Stimulated activated CD4-positive, alpha-beta T cell treated with anti-CD3 and anti-CD28 coated beads, Interleukin-2, amount 100 ng/mL, for 48 hours (primary cell): ENCODE measurements at regions not wholly inside any gene's neighbourhood (a gene's known extent, or its start where the extent isn't known, plus 50 kb on each side); places are given as distances from the start of the nearest gene placed in this dataset.

ENCODE experiments used
- DNase-seq, 2 donors: peaks; one replicate each; pipeline ENCODE4 v3.0.0-alpha.2; 2020

DNA sequence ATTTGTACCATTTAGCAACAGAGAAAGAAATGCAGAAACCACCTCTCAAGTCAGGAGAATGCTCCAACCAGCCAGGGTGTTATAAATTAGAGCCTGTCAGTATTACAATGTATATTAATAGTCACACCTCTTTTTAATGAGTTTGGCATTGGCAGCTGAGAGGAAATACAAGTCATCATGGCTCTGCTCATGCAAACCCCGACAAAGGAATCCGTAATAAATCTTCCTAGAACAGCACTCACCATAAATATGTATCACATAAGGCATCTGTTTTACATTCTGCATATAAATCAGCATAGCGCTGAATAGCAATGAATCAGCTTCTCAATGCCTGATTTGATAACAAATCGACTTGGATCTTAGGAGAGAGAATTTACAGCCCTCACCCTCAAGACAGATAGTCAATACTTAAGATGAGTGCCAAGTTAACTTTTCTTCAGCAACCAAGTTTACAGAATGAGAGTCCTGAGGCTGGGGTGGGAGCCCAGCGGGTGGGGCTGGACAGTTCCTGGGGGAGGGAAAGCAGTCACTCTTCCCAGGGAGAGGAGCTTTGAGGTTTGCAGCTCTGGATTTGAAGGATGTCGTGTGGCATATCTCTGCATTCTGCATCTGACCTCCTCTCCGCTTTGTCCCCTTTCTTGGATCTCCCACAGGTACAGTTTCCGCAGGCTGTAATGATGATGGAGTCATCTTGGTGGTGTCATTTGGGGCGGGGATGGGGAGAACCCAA lies 1034.4 kb upstream of the NR2F2 start:
- no peak for DNase-seq

DNA sequence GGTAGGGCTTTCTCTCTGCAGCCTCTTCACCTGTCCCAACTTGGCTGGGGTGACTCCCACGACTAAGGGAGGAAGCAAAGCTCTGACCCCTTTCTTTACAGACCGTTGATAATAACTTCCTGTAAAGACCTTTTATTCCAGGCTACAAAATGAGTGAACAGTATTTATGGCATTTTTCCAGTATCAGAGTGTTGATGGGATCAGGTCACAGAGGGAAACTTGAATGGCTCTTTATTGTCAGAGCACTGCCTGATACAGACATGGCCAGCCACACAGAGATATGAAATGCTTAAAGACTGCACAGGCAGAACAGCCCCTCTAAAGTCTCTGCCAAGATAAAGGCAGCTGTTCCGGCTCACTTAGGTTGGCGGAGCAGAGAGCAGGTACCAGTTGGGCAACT lies 1033.9 kb upstream of the NR2F2 start:
- no peak for DNase-seq

DNA sequence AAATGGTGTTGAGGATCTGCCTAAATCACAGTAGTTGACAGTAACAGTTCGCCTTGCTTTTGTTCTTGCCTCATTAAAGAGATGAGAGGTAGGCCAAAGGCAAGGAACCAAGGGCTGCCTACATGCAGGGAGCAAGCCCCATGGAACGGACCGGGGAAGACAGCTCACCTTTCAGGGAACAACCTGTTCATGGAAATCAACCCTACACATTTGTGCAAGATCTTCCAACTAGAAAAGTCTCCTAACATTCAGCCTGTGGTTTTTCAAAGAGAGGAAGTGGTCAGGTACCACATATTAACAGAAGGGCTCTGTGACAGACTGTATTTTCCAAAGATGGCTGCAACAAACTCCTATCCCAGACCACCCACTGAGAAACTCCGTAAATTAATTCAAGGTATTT lies 1031.8 kb upstream of the NR2F2 start:
- DNase-seq = no peak

DNA sequence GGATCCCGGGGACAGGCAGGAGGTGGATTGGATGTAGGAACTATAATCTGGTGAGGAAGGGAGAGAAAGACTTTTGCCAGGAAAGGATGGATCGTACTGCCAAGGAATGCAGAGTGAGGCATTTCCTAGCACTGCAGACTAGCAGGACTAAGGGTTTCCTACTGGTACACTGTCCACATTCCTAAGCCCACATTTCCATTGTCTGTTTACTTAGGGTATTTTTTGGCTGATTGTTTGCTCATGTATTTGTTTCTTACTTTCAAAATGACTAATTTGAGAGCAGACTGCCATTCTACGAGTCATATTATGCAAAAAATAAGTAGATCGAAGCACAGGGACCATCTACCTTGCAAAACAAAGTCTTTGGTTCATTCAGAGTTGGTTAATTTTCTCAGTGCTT lies 1029.5 kb upstream of the NR2F2 start:
- DNase-seq = no peak

DNA sequence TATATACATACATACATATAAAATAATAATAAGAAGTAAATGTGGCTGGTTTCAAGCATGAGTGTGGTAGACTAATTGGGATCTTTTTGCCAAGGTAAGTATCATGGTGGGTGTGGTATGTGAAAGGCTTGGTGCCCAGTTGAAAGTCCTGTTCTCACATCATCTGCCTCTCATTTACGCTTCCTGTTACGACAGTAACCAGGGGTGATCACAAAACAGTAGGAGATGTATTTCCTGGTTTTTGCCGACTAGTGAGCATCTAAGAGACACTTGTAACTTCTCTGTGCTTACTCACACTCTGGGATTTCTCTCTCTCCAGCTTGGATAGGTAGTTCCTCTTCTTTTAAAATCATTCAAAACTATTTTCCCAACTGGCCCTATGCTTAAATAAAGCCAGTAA lies 1028.3 kb upstream of the NR2F2 start:
- DNase-seq = no peak

DNA sequence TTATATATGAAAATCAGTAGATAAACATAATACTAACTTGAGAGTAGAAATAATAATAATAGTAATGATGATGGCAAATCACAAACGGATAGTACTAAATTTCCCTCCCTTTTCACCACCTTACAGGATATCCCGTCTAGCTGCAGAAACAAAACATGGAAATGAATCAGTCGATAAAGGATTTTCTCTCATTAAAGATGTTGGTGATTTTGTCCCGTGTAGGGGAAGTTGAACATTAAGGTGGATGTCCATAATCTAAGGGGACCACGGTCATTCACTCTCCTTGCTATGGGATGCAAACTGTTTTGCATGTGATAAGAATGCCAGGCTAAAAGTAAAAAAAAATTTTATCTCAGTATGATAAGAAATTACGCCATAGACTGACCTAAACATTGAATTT lies 1027.7 kb upstream of the NR2F2 start:
- no peak for DNase-seq

DNA sequence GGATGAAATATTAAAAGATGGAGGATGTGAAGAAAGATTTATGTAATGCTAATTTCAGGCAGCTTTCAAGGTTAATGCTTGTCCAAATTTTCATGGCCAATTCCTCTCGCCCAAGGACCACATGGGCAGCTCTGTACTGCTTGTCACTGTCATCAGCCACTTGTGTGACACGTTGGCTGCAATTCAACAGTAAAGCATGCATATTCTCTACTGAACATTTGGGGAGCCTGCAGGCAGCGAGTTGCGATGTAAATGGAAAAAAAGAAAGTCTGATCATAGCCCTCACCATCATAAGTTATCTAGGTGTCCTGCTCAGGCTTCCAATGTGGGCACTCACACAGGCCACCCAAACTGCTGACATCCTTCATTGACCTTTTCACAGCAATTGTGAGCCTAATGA lies 1026.8 kb upstream of the NR2F2 start:
- no peak for DNase-seq

DNA sequence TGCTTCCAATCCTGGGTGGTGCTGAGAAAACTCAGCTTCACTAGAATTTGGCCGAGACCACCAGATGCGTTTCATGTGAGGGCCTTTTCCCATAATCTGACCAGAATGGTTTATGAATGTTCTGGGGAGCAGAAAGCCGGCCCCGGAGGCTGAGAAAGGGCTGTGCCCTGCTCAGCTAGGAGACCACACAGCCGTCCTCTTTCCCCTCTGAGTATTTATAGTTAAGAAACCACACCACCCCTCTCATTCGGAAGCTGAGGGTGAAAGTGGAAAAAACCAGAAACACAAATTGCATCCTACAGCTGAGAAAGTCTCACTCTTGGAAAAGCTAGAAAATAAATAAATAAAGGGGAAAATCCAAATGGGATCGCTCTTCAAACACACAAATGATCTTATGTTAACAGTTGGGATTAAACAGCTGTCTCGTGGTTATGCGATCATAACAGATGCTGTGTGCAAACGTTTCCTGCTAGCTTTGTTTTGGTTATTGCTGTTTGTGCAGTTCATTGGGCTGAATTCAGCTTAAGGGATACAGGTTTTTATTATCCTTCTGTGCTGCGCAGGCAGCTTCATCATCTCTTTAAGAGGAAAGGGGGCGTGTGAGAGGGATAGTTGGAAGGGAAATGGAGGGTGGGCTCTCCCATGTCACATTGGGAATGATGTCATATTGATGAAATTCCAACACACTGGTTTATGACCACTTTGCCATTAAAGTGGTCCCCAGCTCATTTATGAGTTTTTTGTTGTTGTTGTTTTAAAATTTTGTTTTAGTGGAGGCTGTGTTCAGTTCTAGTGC lies 1026.2 kb upstream of the NR2F2 start:
- no peak for DNase-seq

DNA sequence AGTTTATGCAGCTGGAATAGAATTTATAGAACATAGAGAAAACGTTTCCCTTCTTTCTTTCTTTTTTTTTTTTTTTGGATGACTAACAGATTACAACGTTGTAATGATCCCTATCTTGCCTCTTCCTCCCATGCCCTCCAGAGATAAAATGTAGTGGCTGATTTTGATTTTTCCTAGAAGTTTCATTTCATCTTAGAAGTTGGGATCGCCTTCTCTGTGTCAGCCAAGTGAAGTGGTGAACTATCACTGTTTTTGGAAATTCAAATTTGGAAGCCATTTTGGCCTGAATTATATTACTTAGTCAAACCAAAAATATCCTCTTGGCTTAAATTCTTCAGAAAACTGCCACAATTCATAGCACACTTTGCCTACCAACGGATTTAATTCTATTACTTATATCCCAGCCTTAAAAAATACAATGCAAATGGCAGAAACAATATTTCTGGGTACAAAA lies 1025.5 kb upstream of the NR2F2 start:
- no peak for DNase-seq

DNA sequence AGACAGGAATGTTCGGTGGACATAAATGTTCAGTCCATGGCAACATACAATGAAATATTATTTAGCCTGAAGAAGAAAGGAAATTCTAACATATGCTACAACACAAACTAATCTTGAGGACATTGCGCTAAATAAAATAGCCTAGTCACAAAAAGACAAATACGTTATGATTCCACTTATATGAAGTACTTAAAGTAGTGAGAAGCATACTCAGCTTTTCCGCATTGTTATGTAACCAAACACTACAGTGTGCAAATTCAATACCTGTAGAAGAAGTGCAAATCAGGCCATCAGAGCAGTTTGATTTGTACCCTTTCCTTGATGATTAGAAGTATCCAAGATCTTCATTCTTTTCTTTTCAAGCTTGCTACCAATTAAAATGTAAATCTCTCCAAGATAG lies 1023.4 kb upstream of the NR2F2 start:
- no peak for DNase-seq

DNA sequence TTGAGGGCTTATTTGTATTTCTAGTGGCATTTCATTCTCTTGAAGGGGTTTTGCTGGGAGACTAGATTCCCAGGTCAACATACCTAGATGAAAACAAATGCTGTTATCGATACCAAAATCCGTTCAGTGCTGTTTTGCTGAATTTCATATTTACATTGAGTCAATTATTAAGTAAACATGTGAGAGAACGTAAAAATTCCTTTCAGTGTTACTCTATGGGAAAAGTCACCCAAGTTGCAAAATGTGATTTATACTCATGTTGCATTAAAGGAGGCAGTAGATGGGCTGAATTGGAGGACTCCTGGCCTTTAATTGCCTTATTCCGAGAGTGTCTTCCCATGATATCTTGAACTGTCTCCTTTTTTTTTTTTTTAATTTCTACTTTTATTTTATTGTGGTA lies 1011.3 kb upstream of the NR2F2 start:
- DNase-seq = no peak

DNA sequence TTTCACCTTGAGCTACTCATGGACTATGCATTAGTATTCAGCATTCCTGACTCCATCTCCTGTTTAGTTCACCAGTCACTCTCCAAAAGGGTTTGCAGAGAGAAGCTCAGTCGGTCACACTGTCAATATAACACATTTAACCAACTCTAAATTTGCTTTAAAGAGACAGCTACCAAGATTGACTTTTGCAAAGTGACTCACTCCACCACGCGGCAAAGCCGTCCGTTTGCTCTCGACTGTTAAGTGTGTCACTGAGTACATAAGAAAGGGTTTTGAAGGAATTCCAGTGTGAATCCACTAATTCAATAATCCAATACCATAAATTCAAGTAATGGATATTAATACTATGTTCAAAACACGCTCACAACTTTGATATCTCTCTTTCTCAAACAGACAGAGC lies 1006.7 kb upstream of the NR2F2 start:
- DNase-seq = no peak

DNA sequence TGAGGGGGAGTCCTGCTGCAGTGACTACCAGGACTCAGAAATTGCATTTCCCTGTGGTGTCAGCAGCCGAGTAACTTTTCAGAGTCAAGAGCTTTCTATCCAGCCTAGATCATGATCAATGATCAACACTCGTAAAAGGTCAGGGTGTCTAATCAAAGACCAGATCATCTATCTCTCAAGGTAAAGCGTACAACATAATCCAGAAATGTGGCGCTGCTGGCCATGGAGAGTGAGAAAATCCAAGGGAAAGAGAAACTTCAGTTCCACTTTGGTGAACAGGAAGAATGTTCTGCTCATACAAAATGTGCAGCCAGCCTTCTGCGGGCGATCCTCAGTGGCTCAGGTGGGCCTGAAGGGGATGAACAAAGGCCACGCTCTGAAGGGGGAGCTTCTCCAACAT lies 1005.8 kb upstream of the NR2F2 start:
- DNase-seq = no peak

DNA sequence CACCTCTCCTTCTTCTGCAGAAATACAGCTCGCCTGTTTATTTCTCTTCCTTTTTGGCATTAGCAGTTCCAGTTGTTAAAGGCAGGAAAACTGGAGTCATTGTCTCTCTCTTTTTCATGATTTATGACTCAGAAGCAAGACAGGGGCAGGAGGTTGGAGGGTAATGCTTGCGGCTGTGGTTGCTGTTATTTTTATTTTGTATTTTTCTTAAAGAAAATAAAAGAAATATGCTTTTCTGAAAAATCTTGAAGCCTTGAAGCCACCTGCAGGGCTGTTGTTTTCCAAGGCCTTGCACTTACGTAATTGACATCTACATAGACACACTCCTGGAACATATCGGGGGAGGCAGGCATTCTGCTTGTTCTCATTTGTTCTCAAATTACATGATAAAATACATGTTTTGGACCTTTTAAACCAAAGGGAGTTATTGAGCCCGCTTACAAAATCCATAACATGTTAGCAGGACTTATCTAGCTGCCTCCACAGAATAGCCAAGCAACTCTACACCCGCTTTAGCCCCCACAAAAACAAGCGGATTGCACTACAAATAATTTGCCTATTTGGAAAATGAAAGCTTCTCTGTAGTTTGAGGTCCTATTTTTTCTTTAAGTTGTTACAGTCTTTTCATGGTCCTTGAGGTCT lies 1004.6 kb upstream of the NR2F2 start:
- DNase-seq = no peak

DNA sequence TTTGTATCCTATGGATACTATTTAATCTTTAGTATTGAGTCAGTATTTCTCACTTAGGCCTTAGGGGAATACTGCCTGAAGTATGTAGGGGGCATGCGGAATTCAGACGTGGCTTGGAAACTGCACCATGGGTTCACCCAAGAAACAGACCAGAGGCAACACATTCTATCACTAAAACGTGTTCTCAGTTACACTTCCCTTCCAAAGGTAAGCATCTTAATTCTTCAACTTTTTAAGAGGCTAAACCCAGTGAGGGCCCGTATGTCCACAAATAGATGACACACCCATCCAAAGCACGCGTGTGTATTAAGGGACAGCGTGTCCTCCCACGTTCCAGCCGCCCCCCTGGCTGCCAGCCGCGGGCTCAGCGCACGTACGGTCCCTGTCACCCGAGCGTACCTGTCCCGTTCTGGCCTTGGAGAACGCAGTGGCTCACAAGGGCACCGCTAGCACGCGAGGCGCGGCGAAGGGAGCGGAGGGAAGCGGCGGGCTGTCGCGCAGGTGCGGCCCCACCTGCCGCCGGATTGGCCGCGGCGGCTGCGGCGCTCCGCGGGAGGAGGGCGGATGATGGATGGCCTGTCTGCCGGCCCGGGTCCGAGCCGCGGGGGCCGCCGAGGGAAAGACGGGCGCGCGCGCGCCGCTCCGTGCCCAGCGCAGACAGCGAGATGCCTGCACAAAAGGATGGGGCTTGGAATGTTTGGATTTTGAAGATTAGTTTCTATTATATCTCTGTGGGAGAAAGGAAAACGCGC lies 1003.9 kb upstream of the NR2F2 start:
- DNase-seq = no peak

DNA sequence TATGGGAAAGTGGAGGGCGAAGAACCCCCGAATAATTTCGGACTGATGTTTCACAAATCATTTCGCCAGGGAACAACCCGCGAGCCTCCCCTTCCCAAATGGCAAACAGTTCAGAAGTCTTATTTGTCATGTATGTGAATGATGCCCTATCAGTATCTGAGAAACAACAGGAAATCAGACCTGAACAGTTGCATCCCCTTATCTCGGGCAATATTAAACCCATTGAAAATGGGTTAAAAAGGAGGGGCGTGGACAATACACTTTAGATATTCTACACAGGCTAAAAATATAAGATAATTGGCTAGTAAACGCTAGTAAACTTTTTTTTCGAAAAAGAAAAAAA lies 1003.3 kb upstream of the NR2F2 start:
- no peak for DNase-seq

DNA sequence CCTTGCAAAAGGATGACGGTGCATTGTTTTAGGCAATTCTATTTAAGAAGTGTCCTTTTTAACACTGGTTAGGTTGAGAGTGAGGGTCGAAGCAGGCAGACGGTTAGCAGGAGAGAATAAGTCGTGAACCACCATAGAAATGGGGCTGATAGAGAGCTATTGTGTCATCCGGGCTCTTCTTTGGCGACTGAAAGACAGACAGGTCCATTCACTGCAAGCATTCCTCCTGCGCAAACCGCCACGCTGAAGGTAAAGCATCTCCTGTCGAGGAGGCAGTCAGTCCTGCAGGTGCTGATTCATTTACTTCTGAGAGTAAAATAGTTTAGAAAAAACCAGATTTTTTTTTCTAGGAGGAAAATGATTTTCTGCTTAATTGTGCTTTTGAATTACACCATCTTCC lies 1002.8 kb upstream of the NR2F2 start:
- no peak for DNase-seq

DNA sequence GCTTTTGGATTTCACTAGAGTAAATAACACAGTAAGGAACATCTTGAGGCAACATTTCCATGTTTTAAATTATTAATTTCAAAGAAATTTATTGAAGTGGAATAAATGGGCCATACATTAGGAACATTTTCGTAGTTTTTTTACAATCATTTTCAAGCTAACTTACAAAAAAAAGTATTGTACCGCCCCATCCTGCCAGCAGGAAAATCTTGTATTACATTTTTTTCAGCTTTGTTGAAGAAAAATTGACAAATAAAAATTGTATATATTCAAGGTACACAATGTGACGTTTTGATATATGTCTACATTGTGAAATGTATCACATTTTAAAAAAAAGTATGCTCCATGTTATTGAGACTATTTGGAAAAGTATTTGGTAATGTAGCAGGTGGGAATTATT lies 1001.9 kb upstream of the NR2F2 start:
- no peak for DNase-seq

DNA sequence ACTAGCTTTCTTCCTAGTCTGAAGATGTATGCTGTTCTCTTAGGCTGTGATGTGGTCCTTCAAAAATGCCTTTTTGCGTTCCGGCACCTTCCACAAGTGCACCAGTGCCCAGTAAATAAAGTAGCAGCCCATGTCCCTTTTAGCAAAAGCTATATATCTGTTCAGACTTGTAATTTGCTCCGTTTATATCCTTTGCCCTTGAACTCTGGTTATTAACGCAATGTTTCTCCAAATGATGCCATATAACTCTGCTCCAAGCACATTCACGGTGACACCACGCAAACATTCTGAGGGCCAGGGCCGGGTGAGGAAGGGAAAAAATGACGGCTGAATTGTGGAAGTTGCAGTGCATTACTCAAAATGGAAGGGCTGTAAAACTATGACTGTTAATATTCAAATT lies 1001.1 kb upstream of the NR2F2 start:
- DNase-seq = no peak

DNA sequence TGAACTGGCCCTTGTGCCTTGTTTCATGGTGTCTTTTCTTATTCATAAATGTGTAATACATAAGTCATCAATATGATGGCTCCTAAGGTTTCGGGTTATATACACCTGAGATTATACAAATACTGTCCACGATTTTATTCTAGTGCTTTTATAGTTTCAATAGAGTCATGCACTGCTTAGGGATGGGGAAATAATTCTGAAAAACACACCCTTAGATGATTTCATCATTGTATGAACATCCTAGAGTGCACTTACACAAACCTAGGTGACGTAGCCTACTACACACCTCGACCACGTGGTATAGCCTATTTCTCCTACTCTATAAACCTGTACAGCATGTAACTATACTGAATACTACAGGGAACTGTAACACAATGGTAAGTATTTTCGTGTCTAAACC lies 988.8 kb upstream of the NR2F2 start:
- DNase-seq = no peak

DNA sequence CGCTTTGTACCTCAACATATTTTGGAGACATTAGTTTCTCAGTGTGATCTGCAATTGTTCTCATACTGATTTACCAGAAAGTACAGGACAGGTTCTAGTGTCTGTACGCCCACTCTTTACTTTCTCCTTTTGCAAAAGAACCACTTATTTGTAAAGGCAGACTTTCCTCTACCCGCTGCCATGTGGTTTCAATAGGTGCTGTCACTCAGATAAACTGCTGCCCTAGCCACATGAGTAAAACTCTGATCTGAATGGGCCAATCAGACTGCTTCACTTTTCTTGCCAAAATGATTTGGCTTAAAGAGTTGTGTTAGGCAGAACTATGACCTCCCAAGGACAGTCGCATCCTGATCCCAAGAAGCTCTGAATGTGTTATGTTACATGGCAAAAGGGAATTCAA lies 984.6 kb upstream of the NR2F2 start:
- no peak for DNase-seq

DNA sequence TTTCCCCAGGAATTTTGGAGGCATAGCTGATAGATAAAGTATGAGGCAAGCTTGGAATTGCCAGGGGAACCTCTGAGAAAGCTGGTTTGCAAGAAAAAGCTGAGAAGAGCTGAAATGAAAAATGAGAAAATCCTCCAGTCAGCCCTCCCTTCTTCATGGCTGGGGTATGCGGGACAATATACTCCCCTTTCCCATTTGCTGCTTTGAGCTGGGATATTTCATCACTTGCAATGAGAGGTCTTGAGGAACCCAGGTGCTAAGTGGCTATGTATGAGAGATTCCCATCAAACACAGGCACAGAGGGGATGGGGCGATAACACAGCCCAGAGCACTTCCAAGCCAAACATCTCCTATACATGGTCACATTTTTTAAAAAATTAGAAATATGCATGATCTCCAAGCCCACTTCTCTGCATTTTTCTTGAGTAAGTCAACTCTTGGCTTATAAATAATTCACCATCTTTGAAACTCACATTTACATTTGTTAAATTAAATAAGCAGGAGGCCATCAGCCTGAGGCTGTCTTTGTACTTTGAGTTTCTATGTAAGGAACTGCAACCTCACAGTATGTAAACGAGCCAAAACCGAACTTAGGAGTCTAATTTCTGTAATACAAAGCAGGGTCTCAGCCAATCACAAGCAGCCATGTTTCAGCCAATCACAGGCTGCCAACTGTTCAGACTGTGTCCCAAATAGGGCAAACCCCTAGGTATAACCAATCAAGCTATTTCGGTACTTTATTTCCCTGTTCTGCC lies 983.6 kb upstream of the NR2F2 start:
- no peak for DNase-seq

DNA sequence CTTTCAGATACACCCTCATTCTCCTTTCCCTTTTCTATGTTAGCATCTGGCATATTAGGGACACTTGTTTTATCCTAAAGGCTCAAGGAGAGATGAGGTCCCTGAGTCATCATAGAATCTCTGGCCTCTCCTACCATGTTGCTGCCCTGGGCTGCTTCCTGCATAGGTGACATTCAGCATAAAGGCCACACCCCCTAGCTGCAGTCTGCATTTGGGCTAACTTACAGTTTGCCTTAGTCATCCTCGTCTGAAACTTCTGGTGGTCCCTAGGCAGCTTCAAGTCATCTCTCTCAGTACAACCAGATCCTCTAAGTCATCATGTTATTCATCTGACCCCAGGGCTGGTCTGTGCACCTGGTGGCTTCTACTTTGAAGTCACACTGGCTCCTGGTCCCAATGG lies 982.7 kb upstream of the NR2F2 start:
- DNase-seq = no peak
